Hindlimb muscle (tissue), 1 donor: ENCODE measurements at regions not wholly inside any gene's neighbourhood (a gene's known extent, or its start where the extent isn't known, plus 50 kb on each side); places are given as distances from the start of the nearest gene placed in this dataset.

Experiments used
- DNase-seq: peaks from one replicate; pipeline ENCODE4 v3.0.0-alpha.2; 2013

DNA sequence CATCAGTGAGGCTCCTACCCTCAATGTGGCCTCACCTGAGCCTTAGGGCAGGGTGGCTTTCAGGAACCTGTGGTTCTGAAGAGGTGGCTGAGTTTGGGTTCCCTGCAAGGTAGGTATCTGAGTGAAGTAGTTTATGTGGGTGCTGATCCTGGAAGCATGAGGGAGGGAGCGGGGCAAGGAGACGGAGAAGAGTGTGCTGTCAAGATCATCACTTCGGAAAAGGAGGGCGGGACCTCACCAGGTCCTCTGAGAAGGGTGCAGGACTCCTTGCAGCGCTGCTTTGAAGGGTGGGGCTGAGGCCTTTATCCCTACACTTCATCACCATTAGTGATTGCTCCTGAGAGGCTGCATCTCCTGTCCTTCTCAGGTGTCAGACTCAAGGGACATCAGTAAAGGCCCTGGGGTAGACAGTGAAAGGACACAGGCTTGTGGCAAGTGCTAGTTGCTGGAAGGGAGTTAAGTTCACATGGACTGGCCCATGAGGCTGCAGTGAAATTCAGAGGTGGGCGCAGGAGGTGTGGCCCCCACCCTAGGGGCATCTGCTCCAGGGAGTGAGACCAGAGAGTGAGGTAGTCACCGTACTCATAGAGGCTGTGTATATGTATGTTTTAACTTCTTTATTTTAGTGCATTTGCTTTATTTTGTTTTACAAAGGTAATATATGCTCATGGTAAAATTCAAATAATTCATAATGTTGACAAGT is 57.3 kb upstream of the GALNT2 start:
- DNase-seq, result no peak

DNA sequence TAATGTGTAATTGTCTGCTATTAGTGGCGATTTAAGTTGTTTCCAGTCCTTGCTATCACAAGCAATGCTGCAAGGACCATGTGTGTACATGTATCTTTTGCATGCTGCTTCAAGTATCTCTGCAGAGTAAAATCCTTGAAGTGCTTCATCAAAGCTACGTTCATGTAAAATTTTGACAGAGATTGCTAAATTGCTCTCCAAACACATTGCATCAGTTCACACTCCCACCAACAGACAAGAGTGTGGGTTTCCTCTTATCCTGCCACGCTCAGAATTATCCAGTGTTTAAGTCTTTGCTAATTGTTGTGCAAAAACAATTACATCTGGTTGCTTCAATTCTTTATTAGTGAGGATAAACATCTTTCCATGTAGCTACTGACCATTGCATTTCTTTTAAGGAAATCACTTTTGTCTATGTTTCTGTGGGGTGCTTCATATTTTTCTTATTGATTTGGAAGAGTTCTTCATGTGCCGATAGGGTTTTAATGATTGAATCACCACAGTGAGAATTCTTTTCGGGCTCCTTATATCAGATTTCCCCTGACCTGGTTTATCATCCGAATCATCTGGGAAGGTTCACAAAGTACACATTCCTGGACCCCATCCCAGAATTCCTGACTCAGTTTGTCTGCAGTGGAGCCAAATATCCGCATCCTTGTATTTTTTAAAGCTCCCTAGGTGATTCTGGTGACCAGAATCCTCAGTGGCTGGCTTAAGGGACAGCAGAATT is 56.3 kb upstream of the GALNT2 start:
- DNase-seq, result no peak

DNA sequence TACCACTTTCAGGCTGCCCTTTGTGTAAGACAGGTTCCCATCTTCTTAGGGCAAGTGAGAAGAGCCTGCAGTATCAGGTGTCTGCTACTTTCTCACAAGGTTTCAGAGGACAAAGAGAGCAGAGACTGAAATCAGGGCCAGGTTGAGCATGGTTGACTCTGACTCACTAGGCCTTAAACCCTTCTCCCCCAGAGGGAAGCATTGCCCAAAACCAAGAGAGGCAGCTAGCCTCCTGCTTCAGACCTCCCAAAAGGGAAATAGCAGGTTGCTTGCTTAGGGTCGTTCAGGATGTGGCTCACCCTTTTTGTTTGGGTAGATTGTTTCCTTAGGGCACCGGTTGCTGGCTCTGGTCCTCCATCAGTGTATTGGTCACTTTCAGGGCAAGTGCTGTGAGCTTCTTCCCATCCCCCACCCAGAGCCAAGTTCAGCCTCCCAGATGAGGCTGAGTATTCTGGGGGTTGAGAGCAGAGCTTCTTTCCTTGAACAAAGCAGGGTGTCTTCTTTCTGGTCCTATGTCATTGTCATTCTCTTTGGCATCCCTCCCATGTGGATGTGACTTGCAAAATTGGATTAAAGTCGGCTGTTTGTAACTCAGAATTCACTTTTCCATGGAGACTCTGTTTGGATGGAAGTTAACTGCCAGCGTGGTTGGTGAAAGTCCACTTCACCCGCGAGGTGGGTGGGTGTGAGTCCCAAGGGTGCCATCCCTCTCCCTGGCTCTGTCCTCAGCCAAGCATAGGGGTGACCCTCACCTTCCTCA is 55.5 kb upstream of the GALNT2 start:
- no peak for DNase-seq

DNA sequence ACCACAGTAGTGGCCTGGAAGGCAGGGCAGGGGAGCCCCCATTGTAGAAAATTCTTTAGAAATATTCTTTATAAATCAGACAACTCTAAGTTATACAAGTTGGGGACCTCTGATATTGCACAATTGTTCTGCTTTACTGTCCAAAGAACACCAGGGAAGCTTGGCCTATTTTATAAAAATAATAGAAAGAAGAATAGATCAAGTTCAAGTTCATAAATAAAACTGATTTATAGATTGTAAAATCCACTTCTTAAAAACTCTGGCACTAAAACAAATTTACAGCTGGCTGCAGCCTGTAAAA is 55.0 kb upstream of the GALNT2 start:
- no peak for DNase-seq

DNA sequence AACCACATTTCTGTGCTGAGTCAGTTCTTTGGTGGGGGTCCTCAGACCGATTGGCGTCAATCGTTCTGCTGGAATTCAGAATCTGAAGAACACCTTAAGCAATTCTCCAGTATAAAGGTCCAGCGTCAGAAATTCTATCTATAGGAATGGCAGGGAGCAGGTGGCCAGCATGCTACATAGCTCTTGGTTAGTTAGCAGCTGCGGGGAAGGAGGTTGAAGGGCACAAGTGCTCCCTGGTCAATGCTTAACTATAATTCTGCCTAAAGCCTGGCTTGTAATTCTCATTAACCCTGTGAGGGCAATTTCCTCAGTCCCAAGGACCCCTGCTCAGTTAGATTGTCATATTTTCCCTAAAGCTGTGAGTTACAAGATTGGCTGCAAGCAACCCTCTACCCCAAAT is 54.3 kb upstream of the GALNT2 start:
- DNase-seq, result no peak

DNA sequence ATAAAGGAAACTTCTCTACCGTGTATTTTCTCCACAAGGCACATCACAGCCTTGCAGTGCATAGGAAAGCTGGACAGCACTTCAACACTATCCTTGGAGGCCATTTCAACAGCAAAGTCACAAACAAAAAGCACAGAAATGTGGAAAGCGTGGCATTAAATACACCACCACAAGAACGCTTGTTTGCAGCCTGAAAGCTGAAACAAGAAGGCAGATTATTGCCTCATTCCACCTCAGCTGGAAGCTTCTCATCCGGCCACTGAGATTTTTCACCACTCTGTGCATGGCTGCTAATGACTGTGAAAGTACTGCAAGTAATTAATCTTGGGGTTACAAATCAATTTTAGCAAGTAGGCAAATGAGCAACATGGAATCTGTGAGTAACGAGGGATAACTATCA is 50.9 kb upstream of the GALNT2 start:
- DNase-seq, result no peak
